ENCODE measurements at regions not wholly inside any gene's neighbourhood (a gene's known extent, or its start where the extent isn't known, plus 50 kb on each side); places are given as distances from the start of the nearest gene placed in this dataset.

- TF ChIP-seq POLR2A (IDR thresholded peaks at IDR 0.05) (no peak), CTCF (IDR thresholded peaks at IDR 0.05) (no peak), POLR2AphosphoS5 (IDR thresholded peaks at IDR 0.05) (no peak)
Measured at GRCh38 chr4:38207110-38207457, 246.9 kb downstream of the PTTG2 start.
